ENCODE measurements at regions not wholly inside any gene's neighbourhood (a gene's known extent, or its start where the extent isn't known, plus 50 kb on each side); places are given as distances from the start of the nearest gene placed in this dataset.

DNA sequence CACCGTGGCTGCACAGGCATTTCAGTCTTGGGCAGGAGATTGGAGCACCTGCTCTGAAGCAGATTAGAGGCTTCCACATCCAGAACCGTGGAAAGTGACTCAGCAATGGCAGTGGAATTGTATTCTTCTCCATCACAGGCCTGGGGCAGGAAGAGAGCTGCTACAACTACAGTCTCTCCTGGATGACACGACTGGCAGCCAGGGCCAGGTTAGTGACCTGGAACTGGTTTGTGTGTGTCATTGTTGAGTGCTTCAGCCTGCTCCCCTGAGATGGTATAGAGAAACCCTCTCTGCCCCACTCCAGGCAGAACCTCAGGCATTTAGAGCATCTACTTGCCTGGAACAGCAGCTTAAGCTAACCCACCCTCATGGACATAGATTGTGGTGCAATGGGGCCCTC, 596.5 kb upstream of the INTU start:
- no peak overlapping the region for H3K4me3 ChIP-seq
- no peak overlapping the region for H3K27ac ChIP-seq
- H3K36me3 ChIP-seq, result no peaks in the 10 kb centered on the region
- H3K27me3 ChIP-seq, result no peaks in the 10 kb centered on the region
- H3K4me1 ChIP-seq, result no peaks in the 10 kb centered on the region
- no peak for DNase-seq
- no peak for TF ChIP-seq POLR2A (IDR thresholded peaks at IDR 0.05)
- TF ChIP-seq, protein P1, sequence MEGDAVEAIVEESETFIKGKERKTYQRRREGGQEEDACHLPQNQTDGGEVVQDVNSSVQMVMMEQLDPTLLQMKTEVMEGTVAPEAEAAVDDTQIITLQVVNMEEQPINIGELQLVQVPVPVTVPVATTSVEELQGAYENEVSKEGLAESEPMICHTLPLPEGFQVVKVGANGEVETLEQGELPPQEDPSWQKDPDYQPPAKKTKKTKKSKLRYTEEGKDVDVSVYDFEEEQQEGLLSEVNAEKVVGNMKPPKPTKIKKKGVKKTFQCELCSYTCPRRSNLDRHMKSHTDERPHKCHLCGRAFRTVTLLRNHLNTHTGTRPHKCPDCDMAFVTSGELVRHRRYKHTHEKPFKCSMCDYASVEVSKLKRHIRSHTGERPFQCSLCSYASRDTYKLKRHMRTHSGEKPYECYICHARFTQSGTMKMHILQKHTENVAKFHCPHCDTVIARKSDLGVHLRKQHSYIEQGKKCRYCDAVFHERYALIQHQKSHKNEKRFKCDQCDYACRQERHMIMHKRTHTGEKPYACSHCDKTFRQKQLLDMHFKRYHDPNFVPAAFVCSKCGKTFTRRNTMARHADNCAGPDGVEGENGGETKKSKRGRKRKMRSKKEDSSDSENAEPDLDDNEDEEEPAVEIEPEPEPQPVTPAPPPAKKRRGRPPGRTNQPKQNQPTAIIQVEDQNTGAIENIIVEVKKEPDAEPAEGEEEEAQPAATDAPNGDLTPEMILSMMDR (IDR thresholded peaks at IDR 0.05), result no peak
- no peaks in the 10 kb centered on the region for H3K9me3 ChIP-seq

DNA sequence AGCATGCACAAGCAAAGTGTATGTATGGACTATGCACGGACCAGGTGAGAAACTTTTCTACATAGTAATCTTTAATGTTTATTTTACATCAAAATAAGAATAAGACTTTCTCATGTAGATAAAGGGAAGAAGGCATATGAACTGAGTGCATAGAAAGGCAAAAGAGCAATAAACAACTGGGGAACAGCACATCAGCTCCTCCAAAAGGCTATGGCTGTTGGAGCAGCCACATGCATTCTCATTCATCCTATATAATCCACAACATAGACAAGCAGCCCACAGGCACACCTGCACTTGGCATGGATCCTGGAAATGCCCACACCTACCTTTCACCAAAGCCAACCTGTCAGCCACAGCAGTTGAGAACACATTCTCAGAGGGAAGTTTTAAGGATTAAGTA, 586.9 kb upstream of the INTU start:
- DNase-seq, result no peak
- no peaks in the 10 kb centered on the region for H3K36me3 ChIP-seq
- H3K27me3 ChIP-seq, result no peaks in the 10 kb centered on the region
- TF ChIP-seq POLR2A (IDR thresholded peaks at IDR 0.05), result no peak
- TF ChIP-seq, protein P1 (IDR thresholded peaks at IDR 0.05), result no peak
- H3K4me1 ChIP-seq, result no peaks in the 10 kb centered on the region
- no peaks in the 10 kb centered on the region for H3K9me3 ChIP-seq
- no peak overlapping the region for H3K4me3 ChIP-seq
- no peak overlapping the region for H3K27ac ChIP-seq

DNA sequence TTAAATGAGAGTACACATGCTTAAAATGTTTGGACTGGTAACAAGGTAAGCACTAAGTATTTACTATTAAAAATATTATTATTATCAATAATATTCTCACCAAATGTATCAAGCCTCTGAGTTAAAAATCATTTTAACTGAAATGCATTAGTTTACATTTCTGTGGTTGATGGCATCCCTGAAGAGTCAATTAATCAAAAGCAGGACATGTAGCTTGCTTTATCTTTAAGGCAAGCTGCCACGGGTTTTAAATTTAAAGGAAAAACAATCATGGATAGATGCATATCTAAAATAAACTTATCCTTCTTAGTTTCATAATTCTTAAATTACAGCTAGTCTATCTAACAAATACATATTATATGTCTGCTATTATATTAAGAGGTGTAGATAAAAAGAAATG, 584.8 kb upstream of the INTU start:
- H3K27ac ChIP-seq, result no peak overlapping the region
- no peaks in the 10 kb centered on the region for H3K9me3 ChIP-seq
- no peak overlapping the region for H3K4me3 ChIP-seq
- H3K4me1 ChIP-seq, result no peaks in the 10 kb centered on the region
- H3K27me3 ChIP-seq, result no peaks in the 10 kb centered on the region
- no peak for DNase-seq
- H3K36me3 ChIP-seq, result no peaks in the 10 kb centered on the region
- TF ChIP-seq, protein P1 (IDR thresholded peaks at IDR 0.05), result no peak
- no peak for TF ChIP-seq POLR2A (IDR thresholded peaks at IDR 0.05)

DNA sequence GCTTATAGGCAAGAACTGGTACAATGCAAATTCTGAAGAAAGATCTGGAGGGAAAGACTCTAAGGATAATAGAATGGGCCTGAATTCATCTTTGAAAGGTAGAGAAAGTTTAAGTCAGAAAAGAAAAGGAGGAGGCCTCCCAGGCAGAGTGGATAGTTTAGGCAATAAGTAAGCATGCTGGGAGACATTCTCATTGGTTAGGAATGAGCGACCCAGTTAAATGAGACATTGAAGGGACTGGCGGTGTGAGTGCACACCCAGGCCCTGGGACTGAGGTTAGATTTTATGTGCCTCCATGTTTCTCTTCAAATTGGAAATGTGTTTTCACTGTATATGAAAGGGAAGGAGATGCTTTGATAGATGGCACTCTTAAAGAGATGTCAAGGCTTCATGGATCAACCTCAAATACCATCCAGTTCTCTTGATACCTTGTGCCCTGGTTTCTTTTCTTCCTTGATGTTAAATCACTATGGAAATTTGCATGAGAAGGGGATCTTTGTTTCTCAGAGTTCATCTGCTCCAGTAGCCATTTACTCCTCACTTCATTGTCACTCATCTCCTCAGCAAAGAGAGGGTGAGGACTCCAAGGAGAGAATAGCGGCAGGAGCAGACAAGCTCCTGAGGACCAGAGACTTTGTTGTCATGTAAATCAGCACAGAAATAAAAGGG, 584.2 kb upstream of the INTU start:
- TF ChIP-seq POLR2A (IDR thresholded peaks at IDR 0.05), result no peak
- TF ChIP-seq, protein P1 (IDR thresholded peaks at IDR 0.05), result no peak
- no peak for DNase-seq
- no peaks in the 10 kb centered on the region for H3K9me3 ChIP-seq

DNA sequence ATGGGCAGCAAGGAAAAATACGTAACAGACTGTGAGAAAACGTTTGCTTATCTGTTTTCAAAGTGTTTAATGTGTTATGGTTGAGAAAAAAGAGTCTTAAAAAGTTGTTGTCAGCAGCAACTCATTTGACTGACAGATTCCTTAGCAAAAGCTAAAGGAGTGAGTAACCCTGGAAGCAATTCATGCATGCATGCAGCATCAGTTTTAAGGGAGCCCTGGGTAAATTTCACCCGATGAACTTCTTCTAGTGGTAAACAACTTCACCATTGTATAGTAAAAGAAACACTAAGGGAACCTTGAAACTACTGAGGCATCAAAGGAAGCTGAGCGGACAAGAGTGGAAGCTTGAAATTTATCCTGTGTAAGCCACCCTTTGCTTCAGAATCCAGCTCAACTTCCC, 583.2 kb upstream of the INTU start:
- no peak for DNase-seq
- H3K4me3 ChIP-seq, result no peak overlapping the region
- no peaks in the 10 kb centered on the region for H3K27me3 ChIP-seq
- TF ChIP-seq, protein P1 (IDR thresholded peaks at IDR 0.05), result no peak
- TF ChIP-seq POLR2A (IDR thresholded peaks at IDR 0.05), result no peak
- no peak overlapping the region for H3K27ac ChIP-seq
- H3K9me3 ChIP-seq, result no peaks in the 10 kb centered on the region
- no peaks in the 10 kb centered on the region for H3K4me1 ChIP-seq
- no peaks in the 10 kb centered on the region for H3K36me3 ChIP-seq

More for the DNA sequence above, 584.2 kb upstream of the INTU start:
- Histone ChIP-seq H3K27ac (no peak overlapping the region), H3K4me3 (no peak overlapping the region), H3K4me1 (no peaks in the 10 kb centered on the region), H3K36me3 (no peaks in the 10 kb centered on the region), H3K27me3 (no peaks in the 10 kb centered on the region)

DNA sequence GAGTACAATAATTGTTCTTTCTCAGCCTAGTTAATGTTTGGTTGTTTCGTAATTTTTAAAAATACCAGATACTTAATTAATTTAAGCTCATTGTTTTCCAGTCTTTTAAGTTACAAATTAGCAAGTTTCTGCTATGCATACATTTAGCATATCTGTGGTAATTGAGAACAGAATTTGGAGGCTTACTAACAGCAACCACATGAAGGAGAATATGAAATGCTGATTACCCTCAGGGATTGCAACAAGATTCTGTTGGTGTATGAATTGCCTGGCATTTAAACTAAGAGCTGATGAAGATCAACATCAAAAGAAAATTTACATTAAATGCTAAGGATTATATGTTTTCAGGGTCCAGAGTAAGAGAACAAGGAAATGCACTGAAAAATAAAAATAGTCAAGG, 580.0 kb upstream of the INTU start:
- Histone ChIP-seq H3K4me3 (no peak overlapping the region), H3K4me1 (no peaks in the 10 kb centered on the region), H3K36me3 (no peaks in the 10 kb centered on the region), H3K27me3 (no peaks in the 10 kb centered on the region), H3K27ac (no peak overlapping the region), H3K9me3 (no peaks in the 10 kb centered on the region)
- no peak for TF ChIP-seq POLR2A (IDR thresholded peaks at IDR 0.05)
- TF ChIP-seq, protein P1 (IDR thresholded peaks at IDR 0.05), result no peak
- DNase-seq, result no peak

All from Peyer's patch (tissue), 4 donors.